Erythroblast (primary cell): ENCODE measurements at regions not wholly inside any gene's neighbourhood (a gene's known extent, or its start where the extent isn't known, plus 50 kb on each side); places are given as distances from the start of the nearest gene placed in this dataset.

ENCODE experiments used
- DNase-seq, 2 experiments: peaks; one replicate each; lab custom pipeline; 2025; lab: John Stamatoyannopoulos, UW
- GATA1 ChIP-seq: IDR thresholded peaks from 2 replicates; pipeline ENCODE4 v1.6.1; 2011; ENCODE audit warnings: low read depth, mild to moderate bottlenecking, control low read depth, low read length, moderate library complexity
- POLR2A ChIP-seq: IDR thresholded peaks from 2 replicates; pipeline ENCODE4 v1.6.1; 2011; ENCODE audit warnings: mild to moderate bottlenecking, low read length

- TF ChIP-seq POLR2A (no peak), GATA1 (no peak)
- DNase-seq, result no peak
These were observed 222.1 kb downstream of the ZIC5 start for GRCh38 chr13:99749271-99750019.

- DNase-seq, result no peak
- no peak for TF ChIP-seq GATA1
- no peak for TF ChIP-seq POLR2A
These were observed 224.2 kb downstream of the ZIC5 start for GRCh38 chr13:99747403-99747710.

GRCh38 chr13:99746637-99747402, 224.7 kb downstream of the ZIC5 start:
- no peak for DNase-seq
- no peak for TF ChIP-seq POLR2A
- no peak for TF ChIP-seq GATA1

GRCh38 chr13:99743094-99743493, 228.5 kb downstream of the ZIC5 start:
- TF ChIP-seq POLR2A (no peak), GATA1 (no peak)

GRCh38 chr13:99741960-99742359, 229.6 kb downstream of the ZIC5 start:
- TF ChIP-seq POLR2A (no peak), GATA1 (no peak)
- DNase-seq, result no peak

More at GRCh38 chr13:99743094-99743493, 228.5 kb downstream of the ZIC5 start:
- no peak for DNase-seq

- DNase-seq, result no peak
- TF ChIP-seq POLR2A (no peak), GATA1 (no peak)
These were observed 231.2 kb downstream of the ZIC5 start for GRCh38 chr13:99740251-99740979.

- no peak for TF ChIP-seq POLR2A
- no peak for TF ChIP-seq GATA1
- DNase-seq, result no peak
These were observed 232.9 kb downstream of the ZIC5 start for GRCh38 chr13:99738626-99739025.

GRCh38 chr13:99737481-99738245, 233.9 kb downstream of the ZIC5 start:
- TF ChIP-seq POLR2A, result no peak
- no peak for TF ChIP-seq GATA1
- no peak for DNase-seq

- no peak for TF ChIP-seq POLR2A
- TF ChIP-seq GATA1, result no peak
- no peak for DNase-seq
These were observed 235.0 kb downstream of the ZIC5 start for GRCh38 chr13:99736541-99736940.

GRCh38 chr13:99734013-99734693, 232.9 kb downstream of the TM9SF2 start:
- DNase-seq, result no peak
- no peak for TF ChIP-seq GATA1
- no peak for TF ChIP-seq POLR2A

- TF ChIP-seq POLR2A, result no peak
- no peak for TF ChIP-seq GATA1
- no peak for DNase-seq
These were observed 232.1 kb downstream of the TM9SF2 start for GRCh38 chr13:99733346-99733745.

GRCh38 chr13:99731747-99732146, 230.5 kb downstream of the TM9SF2 start:
- no peak for DNase-seq
- TF ChIP-seq POLR2A (no peak), GATA1 (no peak)

GRCh38 chr13:99730403-99730802, 229.1 kb downstream of the TM9SF2 start:
- no peak for DNase-seq
- TF ChIP-seq GATA1, result no peak
- TF ChIP-seq POLR2A, result no peak
